IMR-90 (cell line): ENCODE measurements at regions not wholly inside any gene's neighbourhood (a gene's known extent, or its start where the extent isn't known, plus 50 kb on each side); places are given as distances from the start of the nearest gene placed in this dataset.

Experiments
- ATAC-seq: fragments of 200-7000 bp; cut with Tn5 transposase; 2 replicates; pipeline ENCODE4 v1.9.1; 2020; ENCODE audit warnings: low read depth, mild to moderate bottlenecking, moderate library complexity
- BruUV-seq: library from RNA; stranded (reverse); fragments of 400-500 nt; replicated peaks from 2 replicates; lab custom pipeline; 2021; lab: Mats Ljungman, UMichigan
- CTCF ChIA-PET: fragments of 300-600 bp; formaldehyde crosslinking; extraction: SDS; loops from one replicate; lab custom pipeline; 2021; ENCODE audit warnings: antibody characterized with exemption; lab: Yijun Ruan, JAX
- POLR2A ChIA-PET: fragments of 300-600 bp; sonication (Branson Sonifier 250); formaldehyde crosslinking; loops from one replicate; lab custom pipeline; 2022; ENCODE audit warnings: antibody characterized with exemption; ENCODE audit not compliant: unreplicated experiment; lab: Charles Lee
- DNase-seq: peaks from one replicate; pipeline ENCODE4 v3.0.0; 2013
- H2AFZ ChIP-seq: replicated peaks from 2 replicates; pipeline ENCODE3; 2013; ENCODE audit warnings: low read length, mild to moderate bottlenecking; ENCODE audit not compliant: poor library complexity
- H2AK5ac ChIP-seq: 2 replicates; pipeline ENCODE4 v1.6.1; 2013; ENCODE audit warnings: low read depth, low read length, inconsistent platforms
- H2AK9ac ChIP-seq: replicated peaks from 2 replicates; pipeline ENCODE3; 2013; ENCODE audit warnings: mild to moderate bottlenecking, low read depth, low read length, moderate library complexity; ENCODE audit not compliant: poor library complexity
- H2BK120ac ChIP-seq: 2 replicates; pipeline ENCODE4 v1.6.1; 2013; ENCODE audit warnings: low read depth, low read length, inconsistent platforms
- H2BK15ac ChIP-seq: 3 replicates; pipeline ENCODE4 v1.6.1; 2013; ENCODE audit warnings: low read depth, low read length, inconsistent platforms
- H2BK20ac ChIP-seq: 2 replicates; pipeline ENCODE4 v1.6.1; 2013; ENCODE audit warnings: low read depth, mild to moderate bottlenecking, inconsistent platforms, low read length, moderate library complexity
- H2BK5ac ChIP-seq: 2 replicates; pipeline ENCODE4 v1.6.1; 2013; ENCODE audit warnings: mild to moderate bottlenecking, low read depth, low read length, inconsistent platforms; ENCODE audit not compliant: poor library complexity, severe bottlenecking
- H3K14ac ChIP-seq: replicated peaks from 2 replicates; pipeline ENCODE4 v1.6.1; 2013; ENCODE audit warnings: low read depth, low read length, inconsistent platforms
- H3K18ac ChIP-seq: 2 replicates; pipeline ENCODE4 v1.6.1; 2013; ENCODE audit warnings: low read depth, low read length, control low read depth
- H3K23ac ChIP-seq: 2 replicates; pipeline ENCODE4 v1.6.1; 2013; ENCODE audit warnings: low read depth, low read length, inconsistent platforms
- H3K27ac ChIP-seq: 2 replicates; pipeline ENCODE4 v1.5.1; 2013; ENCODE audit warnings: mild to moderate bottlenecking, control low read depth, low read length; ENCODE audit not compliant: insufficient read depth
- H3K27me3 ChIP-seq: 2 replicates; pipeline ENCODE4 v1.6.1; 2013; ENCODE audit warnings: low read length; ENCODE audit not compliant: control insufficient read depth, insufficient read depth
- H3K36me3 ChIP-seq: 2 replicates; pipeline ENCODE4 v1.6.1; 2013; ENCODE audit warnings: low read length, mixed read lengths; ENCODE audit not compliant: control insufficient read depth, insufficient read depth
- H3K4ac ChIP-seq: 2 replicates; pipeline ENCODE4 v1.6.1; 2013; ENCODE audit warnings: low read depth, low read length, inconsistent platforms
- H3K4me1 ChIP-seq: 2 replicates; pipeline ENCODE4 v1.6.1; 2013; ENCODE audit warnings: low read length, mixed read lengths; ENCODE audit not compliant: control insufficient read depth, insufficient read depth
- H3K4me2 ChIP-seq: 2 replicates; pipeline ENCODE4 v1.6.1; 2013; ENCODE audit warnings: low read depth, mild to moderate bottlenecking, control low read depth, low read length, moderate library complexity
- H3K4me3 ChIP-seq: 2 replicates; pipeline ENCODE4 v1.5.1; 2013; ENCODE audit warnings: low read depth, mild to moderate bottlenecking, control low read depth, low read length, moderate library complexity; ENCODE audit not compliant: insufficient read depth
- H3K56ac ChIP-seq: 2 replicates; pipeline ENCODE4 v1.6.1; 2013; ENCODE audit warnings: low read length, inconsistent platforms; ENCODE audit not compliant: insufficient read depth; ENCODE audit errors: extremely low read depth
- H3K79me1 ChIP-seq, 2 experiments: 2 replicates each; pipeline ENCODE4 v1.6.1; 2013; ENCODE audit warnings: low read length in 2 of 2, inconsistent platforms in 1 of 2, low read depth in 1 of 2
- H3K9ac ChIP-seq: 2 replicates; pipeline ENCODE4 v1.6.1; 2013; ENCODE audit warnings: low read depth, low read length, control low read depth
- H3K9me1 ChIP-seq: 2 replicates; pipeline ENCODE4 v1.6.1; 2013; ENCODE audit warnings: low read length, inconsistent platforms; ENCODE audit not compliant: insufficient read depth
- H3K9me3 ChIP-seq: 2 replicates; pipeline ENCODE4 v1.6.1; 2013; ENCODE audit warnings: low read length; ENCODE audit not compliant: control insufficient read depth, insufficient read depth
- H4K20me1 ChIP-seq: 2 replicates; pipeline ENCODE4 v1.6.1; 2013; ENCODE audit warnings: low read length, inconsistent platforms; ENCODE audit not compliant: insufficient read depth
- H4K5ac ChIP-seq: 2 replicates; pipeline ENCODE4 v1.6.1; 2013; ENCODE audit warnings: mild to moderate bottlenecking, low read depth, low read length, control low read depth
- H4K8ac ChIP-seq, 2 experiments: 2 replicates each; pipeline ENCODE4 v1.6.1; 2013; ENCODE audit warnings: low read depth in 2 of 2, low read length in 2 of 2, control low read depth in 1 of 2, inconsistent platforms in 1 of 2
- H4K91ac ChIP-seq: 2 replicates; pipeline ENCODE4 v1.6.1; 2013; ENCODE audit warnings: low read depth, low read length, inconsistent platforms; ENCODE audit not compliant: insufficient read depth
- BHLHE40 ChIP-seq: fragments of 150-350 bp; IDR thresholded peaks from 2 replicates; pipeline ENCODE4 v1.6.1; 2016; ENCODE audit warnings: mild to moderate bottlenecking, low read depth, low read length
- CEBPB ChIP-seq: IDR thresholded peaks from 2 replicates; pipeline ENCODE4 v1.6.1; 2012; ENCODE audit warnings: low read depth, low read length, improper control_type of control experiment
- CHD1 ChIP-seq: IDR thresholded peaks from 2 replicates; pipeline ENCODE4 v1.6.1; 2012; ENCODE audit warnings: low read depth, low read length, improper control_type of control experiment
- CTCF ChIP-seq: conservative IDR thresholded peaks from 2 replicates; pipeline ENCODE4 v1.5.1; 2012; ENCODE audit warnings: mild to moderate bottlenecking, low read depth, low read length, improper control_type of control experiment
- ELK1 ChIP-seq: fragments of 150-350 bp; IDR thresholded peaks from 2 replicates; pipeline ENCODE4 v1.6.1; 2016; ENCODE audit warnings: low read depth, mild to moderate bottlenecking, low read length, moderate library complexity, borderline replicate concordance
- FOS ChIP-seq: fragments of 150-350 bp; IDR thresholded peaks from 2 replicates; pipeline ENCODE4 v1.6.1; 2016; ENCODE audit warnings: low read depth, low read length
- MAFK ChIP-seq: IDR thresholded peaks from 2 replicates; pipeline ENCODE4 v1.6.1; 2012; ENCODE audit warnings: low read depth, low read length, improper control_type of control experiment
- MAZ ChIP-seq: IDR thresholded peaks from 2 replicates; pipeline ENCODE4 v1.6.1; 2012; ENCODE audit warnings: low read depth, mild to moderate bottlenecking, low read length, improper control_type of control experiment, moderate library complexity, borderline replicate concordance
- MXI1 ChIP-seq: IDR thresholded peaks from 2 replicates; pipeline ENCODE4 v1.6.1; 2012; ENCODE audit warnings: low read depth, mild to moderate bottlenecking, low read length, moderate library complexity, borderline replicate concordance
- NFE2L2 ChIP-seq: fragments of 150-350 bp; IDR thresholded peaks from 2 replicates; pipeline ENCODE4 v1.6.1; 2016; ENCODE audit warnings: low read depth, mild to moderate bottlenecking, low read length
- POLR2A ChIP-seq: IDR thresholded peaks from 2 replicates; pipeline ENCODE4 v1.6.1; 2012; ENCODE audit warnings: mild to moderate bottlenecking, low read depth, low read length
- RAD21 ChIP-seq: IDR thresholded peaks from 2 replicates; pipeline ENCODE4 v1.6.1; 2012; ENCODE audit warnings: low read length, improper control_type of control experiment
- RCOR1 ChIP-seq: IDR thresholded peaks from 2 replicates; pipeline ENCODE4 v1.6.1; 2012; ENCODE audit warnings: mild to moderate bottlenecking, low read length, improper control_type of control experiment; ENCODE audit not compliant: insufficient replicate concordance
- RFX5 ChIP-seq: IDR thresholded peaks from 2 replicates; pipeline ENCODE4 v1.8.0; 2012; ENCODE audit warnings: low read depth, mild to moderate bottlenecking, low read length, moderate library complexity
- SMC3 ChIP-seq: fragments of 150-350 bp; IDR thresholded peaks from 2 replicates; pipeline ENCODE4 v1.6.1; 2016; ENCODE audit warnings: low read depth, mild to moderate bottlenecking, antibody characterized with exemption, low read length, moderate library complexity
- WGBS, 2 experiments: methylation state at CpG; one replicate each; pipeline versions ENCODE4 v1.1.5 to v1.1.7; 2013; ENCODE audit warnings: missing lambda C conversion rate in 2 of 2; ENCODE audit not compliant: insufficient read length in 1 of 2; ENCODE audit errors: extremely low coverage in 2 of 2; 5-methylcytosine and 5-hydroxymethylcytosine counted together
- dilution Hi-C: fragments of 300-500 bp; cut with HindIII; formaldehyde crosslinking; loops from one replicate; pipeline ENCODE4 v1.14.3; 2018; ENCODE audit warnings: low sequenced_read_pairs; ENCODE audit not compliant: unreplicated experiment
- in situ Hi-C: fragments of 300-500 bp; cut with MboI; formaldehyde crosslinking; loops from 3 replicates; pipeline ENCODE4 v1.14.3; 2019; ENCODE audit warnings: low sequenced_read_pairs, inconsistent platforms, mixed read lengths
- intact Hi-C: fragments of 100-400 bp; cut with micrococcal nuclease; formaldehyde crosslinking; loops from 2 replicates; pipeline ENCODE4 v1.10.0; 2022
- TF ChIP-seq, protein P1 (sequence below): fragments of 150-350 bp; IDR thresholded peaks from 2 replicates; pipeline ENCODE4 v1.6.1; 2017; ENCODE audit warnings: mild to moderate bottlenecking, antibody characterized with exemption, low read length, low read depth

GRCh38 chr2:12596771-12597170 lies 120.0 kb upstream of the TRIB2 start:
- Histone ChIP-seq H3K56ac (no peak overlapping the region), H3K9ac (no peak overlapping the region), H3K9me3 (no peaks in the 10 kb centered on the region), H3K23ac (no peak overlapping the region), H3K79me1 (no peaks in the 10 kb centered on the region), H3K4me2 (no peak overlapping the region), H4K91ac (no peak overlapping the region), H4K20me1 (no peaks in the 10 kb centered on the region), H2AFZ (no peak overlapping the region), H3K18ac (no peak overlapping the region), H2BK15ac (no peak overlapping the region), H3K4ac (no peak overlapping the region), H2BK120ac (no peak overlapping the region), H4K5ac (no peak overlapping the region), H3K4me3 (no peak overlapping the region), H2AK9ac (no peak overlapping the region), H3K9me1 (no peaks in the 10 kb centered on the region), H3K27me3 (no peaks in the 10 kb centered on the region), H2BK5ac (no peak overlapping the region), H3K4me1 (no peaks in the 10 kb centered on the region), H3K14ac (no peak overlapping the region), H3K27ac (no peak overlapping the region), H2BK20ac (no peak overlapping the region), H4K8ac (no peak overlapping the region), H2AK5ac (no peak overlapping the region), H3K36me3 (no peaks in the 10 kb centered on the region)
- CTCF ChIA-PET: interaction anchor here (1.5 kb wide), 1 partner anchor 10 kb away, joined by 3 read pairs; no protein-coding TSS in a partner anchor
- in situ Hi-C loops (no loop called here), intact Hi-C loops (no loop called here), dilution Hi-C loops (no loop called here)
- ATAC-seq: no peak
- POLR2A ChIA-PET: no interaction called here
- no peak for DNase-seq
- no TSS peak for BruUV-seq
- TF ChIP-seq RAD21 (no peak), MAFK (no peak), RFX5 (no peak), POLR2A (no peak), RCOR1 (no peak), ELK1 (no peak), CTCF (no peak), CEBPB (no peak), CHD1 (no peak), MAZ (no peak), MXI1 (no peak), SMC3 (no peak), NFE2L2 (no peak), BHLHE40 (no peak), FOS (no peak)
- TF ChIP-seq, protein P1, sequence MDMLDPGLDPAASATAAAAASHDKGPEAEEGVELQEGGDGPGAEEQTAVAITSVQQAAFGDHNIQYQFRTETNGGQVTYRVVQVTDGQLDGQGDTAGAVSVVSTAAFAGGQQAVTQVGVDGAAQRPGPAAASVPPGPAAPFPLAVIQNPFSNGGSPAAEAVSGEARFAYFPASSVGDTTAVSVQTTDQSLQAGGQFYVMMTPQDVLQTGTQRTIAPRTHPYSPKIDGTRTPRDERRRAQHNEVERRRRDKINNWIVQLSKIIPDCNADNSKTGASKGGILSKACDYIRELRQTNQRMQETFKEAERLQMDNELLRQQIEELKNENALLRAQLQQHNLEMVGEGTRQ: no peak
- no CpG with 5 or more reads among the region's 3 CpGs for WGBS, 2 experiments
